GM23248 (cell line): ENCODE measurements at regions not wholly inside any gene's neighbourhood (a gene's known extent, or its start where the extent isn't known, plus 50 kb on each side); places are given as distances from the start of the nearest gene placed in this dataset.

Experiments
- EZH2 ChIP-seq: fragments of 200-600 bp; sonication (generic); IDR thresholded peaks from 2 replicates; pipeline ENCODE4 v1.6.1; 2018; ENCODE audit warnings: antibody characterized with exemption, mild to moderate bottlenecking; ENCODE audit not compliant: insufficient read depth, poor library complexity, severe bottlenecking
- EZH2phosphoT487 ChIP-seq: fragments of 200-600 bp; sonication (generic); IDR thresholded peaks from 2 replicates; pipeline ENCODE4 v1.6.1; 2018; ENCODE audit warnings: antibody characterized with exemption, moderate library complexity, mild to moderate bottlenecking, low read depth; ENCODE audit not compliant: insufficient read depth

- TF ChIP-seq EZH2phosphoT487: no peak
- TF ChIP-seq EZH2: no peak
Measured at GRCh38 chr21:30028537-30028936, 88.7 kb upstream of the GRIK1 start.
